ENCODE measurements at regions not wholly inside any gene's neighbourhood (a gene's known extent, or its start where the extent isn't known, plus 50 kb on each side); places are given as distances from the start of the nearest gene placed in this dataset.

GRCh38 chr11:127334466-127334865 lies 333.9 kb upstream of the KIRREL3 start:
- DNase-seq (ENCODE audit: low spot score): no peak

GRCh38 chr11:127332896-127333295 lies 332.3 kb upstream of the KIRREL3 start:
- no peak for DNase-seq (ENCODE audit: low spot score)

GRCh38 chr11:127330044-127330443 lies 329.5 kb upstream of the KIRREL3 start:
- DNase-seq (ENCODE audit: low spot score): no peak

- peak; percentile 63 for DNase-seq (ENCODE audit: low spot score)
Observed at GRCh38 chr11:127308291-127308690, 307.7 kb upstream of the KIRREL3 start.

GRCh38 chr11:127307700-127308099 lies 307.1 kb upstream of the KIRREL3 start:
- no peak for DNase-seq (ENCODE audit: low spot score)

- no peak for DNase-seq (ENCODE audit: low spot score)
Observed at GRCh38 chr11:127304634-127305033, 304.1 kb upstream of the KIRREL3 start.

GRCh38 chr11:127288926-127289325 lies 288.4 kb upstream of the KIRREL3 start:
- DNase-seq (ENCODE audit: low spot score): no peak

GRCh38 chr11:127281534-127281933 lies 281.0 kb upstream of the KIRREL3 start:
- DNase-seq (ENCODE audit: low spot score): no peak

- no peak for DNase-seq (ENCODE audit: low spot score)
Observed at GRCh38 chr11:127275774-127276173, 275.2 kb upstream of the KIRREL3 start.

- DNase-seq (ENCODE audit: low spot score): no peak
Observed at GRCh38 chr11:127274328-127274676, 273.7 kb upstream of the KIRREL3 start.

GRCh38 chr11:127273593-127274327 lies 273.2 kb upstream of the KIRREL3 start:
- DNase-seq (ENCODE audit: low spot score): no peak

GRCh38 chr11:127270851-127271250 lies 270.3 kb upstream of the KIRREL3 start:
- DNase-seq (ENCODE audit: low spot score): peak; percentile 26

GRCh38 chr11:127269911-127270310 lies 269.3 kb upstream of the KIRREL3 start:
- DNase-seq (ENCODE audit: low spot score): no peak

GRCh38 chr11:127268932-127269331 lies 268.4 kb upstream of the KIRREL3 start:
- DNase-seq (ENCODE audit: low spot score): no peak

GRCh38 chr11:127268521-127268920 lies 268.0 kb upstream of the KIRREL3 start:
- no peak for DNase-seq (ENCODE audit: low spot score)

- no peak for DNase-seq (ENCODE audit: low spot score)
Observed at GRCh38 chr11:127259102-127259501, 258.5 kb upstream of the KIRREL3 start.

- DNase-seq (ENCODE audit: low spot score): no peak
Observed at GRCh38 chr11:127255209-127255608, 254.6 kb upstream of the KIRREL3 start.

GRCh38 chr11:127252321-127252720 lies 251.8 kb upstream of the KIRREL3 start:
- peak; percentile 53 for DNase-seq (ENCODE audit: low spot score)

- no peak for DNase-seq (ENCODE audit: low spot score)
Observed at GRCh38 chr11:127249576-127249975, 249.0 kb upstream of the KIRREL3 start.

GRCh38 chr11:127248476-127248875 lies 247.9 kb upstream of the KIRREL3 start:
- DNase-seq (ENCODE audit: low spot score): no peak

GRCh38 chr11:127247261-127247851 lies 246.8 kb upstream of the KIRREL3 start:
- DNase-seq (ENCODE audit: low spot score): no peak

GRCh38 chr11:127242676-127243075 lies 242.1 kb upstream of the KIRREL3 start:
- no peak for DNase-seq (ENCODE audit: low spot score)

GRCh38 chr11:127238321-127238720 lies 237.8 kb upstream of the KIRREL3 start:
- DNase-seq (ENCODE audit: low spot score): no peak

- DNase-seq (ENCODE audit: low spot score): no peak
Observed at GRCh38 chr11:127236776-127237175, 236.2 kb upstream of the KIRREL3 start.
